AG04449 (cell line): ENCODE measurements at regions not wholly inside any gene's neighbourhood (a gene's known extent, or its start where the extent isn't known, plus 50 kb on each side); places are given as distances from the start of the nearest gene placed in this dataset.
"Not testable (repeated sequence)": the region's sequence is repeated elsewhere in the genome, so short reads cannot be mapped to it uniquely, and the experiment has no call there.

Experiments
- CTCF ChIA-PET: fragments of 350-600 bp; formaldehyde crosslinking; extraction: SDS; loops from one replicate; lab custom pipeline; 2021; ENCODE audit warnings: antibody characterized with exemption; lab: Yijun Ruan, JAX
- POLR2A ChIA-PET: fragments of 400-600, 350-600 bp; formaldehyde crosslinking; extraction: SDS; loops from one replicate; lab custom pipeline; 2020; ENCODE audit warnings: antibody characterized with exemption, inconsistent platforms; lab: Yijun Ruan, JAX
- DNase-seq: peaks from one replicate; pipeline ENCODE4 v3.0.0-alpha.2; 2010; ENCODE audit warnings: low read depth, low spot score
- H3K4me3 ChIP-seq: 2 replicates; pipeline ENCODE4 v1.5.1; 2011; ENCODE audit warnings: low read depth, mild to moderate bottlenecking, control low read depth, low read length
- CTCF ChIP-seq: IDR thresholded peaks from one replicate; pipeline ENCODE4 v1.5.1; 2011; ENCODE audit warnings: mild to moderate bottlenecking, moderate library complexity, low read length, control low read depth, inconsistent platforms; ENCODE audit not compliant: insufficient read depth; ENCODE audit errors: missing control alignments

DNA sequence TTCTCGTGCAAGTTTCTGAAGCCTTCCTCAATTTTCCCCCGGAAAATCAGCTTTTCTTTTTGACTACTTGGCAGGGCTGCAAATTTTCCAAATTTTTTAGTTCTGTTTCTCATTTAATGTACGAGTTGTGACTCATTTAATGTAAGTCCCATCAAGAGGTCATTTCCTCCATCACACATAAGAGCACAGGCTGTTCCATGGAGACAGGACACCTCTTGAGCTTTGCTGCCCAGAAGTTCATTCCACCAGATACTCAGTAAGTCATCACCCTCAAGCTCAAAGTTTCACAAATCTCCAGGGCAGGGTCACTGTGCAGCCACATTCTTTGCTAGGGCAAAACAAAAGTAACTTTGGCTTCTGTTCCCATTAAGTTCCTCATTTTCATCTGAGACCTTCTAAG, 101.5 kb upstream of the TEKT4 start:
- POLR2A ChIA-PET = no interaction called here
- no peak for TF ChIP-seq CTCF
- CTCF ChIA-PET = no interaction called here

GRCh38 chr2:94774851-94775250, 96.4 kb upstream of the TEKT4 start:
- no peak overlapping the region for H3K4me3 ChIP-seq
- CTCF ChIA-PET = no interaction called here
- TF ChIP-seq CTCF = no peak
- no peak for DNase-seq
- POLR2A ChIA-PET = no interaction called here

More for the DNA sequence above, 101.5 kb upstream of the TEKT4 start:
- no peak overlapping the region for H3K4me3 ChIP-seq
- DNase-seq = no peak

DNA sequence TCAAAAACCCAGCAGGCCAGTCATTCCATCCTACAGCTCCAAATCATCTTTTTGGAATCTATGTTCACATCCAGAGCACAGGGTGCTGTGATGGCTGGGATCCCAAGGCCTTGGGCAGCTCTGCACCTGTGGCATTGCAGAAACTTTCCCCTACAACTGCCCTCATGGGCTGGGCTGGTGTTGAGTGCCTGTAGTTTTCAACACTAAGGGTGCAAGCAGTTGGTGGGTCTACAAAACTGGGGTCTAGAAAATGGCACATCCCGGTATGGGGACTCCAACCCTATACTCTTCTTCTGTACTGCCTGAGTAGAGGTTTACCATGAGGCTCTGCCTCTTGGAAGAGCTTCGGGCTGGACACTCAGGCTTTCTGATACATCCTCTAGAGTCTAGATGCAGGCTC, 95.2 kb upstream of the TEKT4 start:
- H3K4me3 ChIP-seq = no peak overlapping the region
- ChIA-PET CTCF (no interaction called here), POLR2A (no interaction called here)
- no peak for TF ChIP-seq CTCF
- DNase-seq = no peak

GRCh38 chr2:94785105-94785504, 86.1 kb upstream of the TEKT4 start:
- POLR2A ChIA-PET, DNase-seq, CTCF ChIA-PET, H3K4me3 ChIP-seq: not testable (repeated sequence)

DNA sequence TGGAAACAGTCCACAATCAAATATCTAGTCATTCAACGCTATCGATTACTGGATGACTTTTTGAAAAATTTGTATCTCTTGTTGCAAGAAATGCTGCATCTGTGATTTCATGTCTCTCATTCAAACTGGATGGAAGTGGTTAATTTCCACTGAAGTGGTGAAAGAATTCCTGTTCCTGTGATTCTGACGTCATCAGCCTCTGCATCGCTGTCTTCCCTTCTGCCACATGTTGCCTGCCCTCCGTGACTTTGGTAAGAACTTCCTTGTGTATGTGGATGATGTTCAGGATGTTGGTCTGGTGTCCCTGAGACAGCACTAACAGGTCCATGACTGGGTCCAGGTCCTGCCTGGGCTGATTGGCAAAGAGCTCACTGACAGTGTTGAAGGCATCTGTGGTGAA, 84.8 kb upstream of the TEKT4 start:
- POLR2A ChIA-PET, DNase-seq, H3K4me3 ChIP-seq, CTCF ChIA-PET: not testable (repeated sequence)

GRCh38 chr2:94790169-94790568, 81.1 kb upstream of the TEKT4 start:
- POLR2A ChIA-PET, H3K4me3 ChIP-seq, CTCF ChIA-PET, DNase-seq: not testable (repeated sequence)

GRCh38 chr2:94797235-94797634, 74.0 kb upstream of the TEKT4 start:
- POLR2A ChIA-PET, DNase-seq: not testable (repeated sequence)

More at GRCh38 chr2:94797235-94797634, 74.0 kb upstream of the TEKT4 start:
- not testable (repeated sequence) for H3K4me3 ChIP-seq
- CTCF ChIA-PET = interaction anchor here (1.2 kb wide), 1 partner anchor 38 kb away, joined by 3 read pairs; no protein-coding TSS in a partner anchor
